Neural progenitor cell (in vitro differentiated cells): ENCODE measurements at regions not wholly inside any gene's neighbourhood (a gene's known extent, or its start where the extent isn't known, plus 50 kb on each side); places are given as distances from the start of the nearest gene placed in this dataset.

Experiments used
- EZH2 ChIP-seq: fragments of 200-600 bp; sonication (generic); IDR thresholded peaks from 2 replicates; pipeline ENCODE4 v1.6.1; 2017; ENCODE audit warnings: antibody characterized with exemption, mild to moderate bottlenecking, moderate library complexity
- EZH2phosphoT487 ChIP-seq: fragments of 200-600 bp; sonication (generic); IDR thresholded peaks from 2 replicates; pipeline ENCODE4 v1.6.1; 2017; ENCODE audit warnings: antibody characterized with exemption
- TF ChIP-seq, protein P1 (sequence below): fragments of 200-600 bp; sonication (generic); IDR thresholded peaks from 2 replicates; pipeline ENCODE4 v1.5.1; 2017; ENCODE audit warnings: antibody characterized with exemption, mild to moderate bottlenecking

GRCh38 chr11:112859787-112860186, 101.4 kb upstream of the NCAM1 start:
- TF ChIP-seq, protein P1, sequence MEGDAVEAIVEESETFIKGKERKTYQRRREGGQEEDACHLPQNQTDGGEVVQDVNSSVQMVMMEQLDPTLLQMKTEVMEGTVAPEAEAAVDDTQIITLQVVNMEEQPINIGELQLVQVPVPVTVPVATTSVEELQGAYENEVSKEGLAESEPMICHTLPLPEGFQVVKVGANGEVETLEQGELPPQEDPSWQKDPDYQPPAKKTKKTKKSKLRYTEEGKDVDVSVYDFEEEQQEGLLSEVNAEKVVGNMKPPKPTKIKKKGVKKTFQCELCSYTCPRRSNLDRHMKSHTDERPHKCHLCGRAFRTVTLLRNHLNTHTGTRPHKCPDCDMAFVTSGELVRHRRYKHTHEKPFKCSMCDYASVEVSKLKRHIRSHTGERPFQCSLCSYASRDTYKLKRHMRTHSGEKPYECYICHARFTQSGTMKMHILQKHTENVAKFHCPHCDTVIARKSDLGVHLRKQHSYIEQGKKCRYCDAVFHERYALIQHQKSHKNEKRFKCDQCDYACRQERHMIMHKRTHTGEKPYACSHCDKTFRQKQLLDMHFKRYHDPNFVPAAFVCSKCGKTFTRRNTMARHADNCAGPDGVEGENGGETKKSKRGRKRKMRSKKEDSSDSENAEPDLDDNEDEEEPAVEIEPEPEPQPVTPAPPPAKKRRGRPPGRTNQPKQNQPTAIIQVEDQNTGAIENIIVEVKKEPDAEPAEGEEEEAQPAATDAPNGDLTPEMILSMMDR: no peak
- TF ChIP-seq EZH2: no peak
- TF ChIP-seq EZH2phosphoT487: no peak
